Cardiac fibroblast (primary cell): ENCODE measurements at regions not wholly inside any gene's neighbourhood (a gene's known extent, or its start where the extent isn't known, plus 50 kb on each side); places are given as distances from the start of the nearest gene placed in this dataset.
A peak's percentile ranks its signal among the peaks of the same experiment; 100 is the strongest.

ENCODE experiments used
- DNase-seq, 2 donors: peaks; one replicate each; pipeline versions ENCODE4 v3.0.0 to v3.0.0-alpha.2; 2010; ENCODE audit warnings: low read depth in 2 of 2
- H3K4me3 ChIP-seq, 2 donors: replicated peaks in 1 of 2; 1 replicate in 1 of 2; 2 replicates in 1 of 2; pipeline ENCODE4 v1.5.1; 2011; ENCODE audit warnings: low read depth in 2 of 2, low read length in 2 of 2, mild to moderate bottlenecking in 2 of 2, moderate library complexity in 1 of 2
- TF ChIP-seq, protein P1 (sequence below): IDR thresholded peaks from one replicate; pipeline ENCODE4 v1.5.1; 2011; ENCODE audit warnings: low read depth, mild to moderate bottlenecking, low read length, inconsistent platforms

DNA sequence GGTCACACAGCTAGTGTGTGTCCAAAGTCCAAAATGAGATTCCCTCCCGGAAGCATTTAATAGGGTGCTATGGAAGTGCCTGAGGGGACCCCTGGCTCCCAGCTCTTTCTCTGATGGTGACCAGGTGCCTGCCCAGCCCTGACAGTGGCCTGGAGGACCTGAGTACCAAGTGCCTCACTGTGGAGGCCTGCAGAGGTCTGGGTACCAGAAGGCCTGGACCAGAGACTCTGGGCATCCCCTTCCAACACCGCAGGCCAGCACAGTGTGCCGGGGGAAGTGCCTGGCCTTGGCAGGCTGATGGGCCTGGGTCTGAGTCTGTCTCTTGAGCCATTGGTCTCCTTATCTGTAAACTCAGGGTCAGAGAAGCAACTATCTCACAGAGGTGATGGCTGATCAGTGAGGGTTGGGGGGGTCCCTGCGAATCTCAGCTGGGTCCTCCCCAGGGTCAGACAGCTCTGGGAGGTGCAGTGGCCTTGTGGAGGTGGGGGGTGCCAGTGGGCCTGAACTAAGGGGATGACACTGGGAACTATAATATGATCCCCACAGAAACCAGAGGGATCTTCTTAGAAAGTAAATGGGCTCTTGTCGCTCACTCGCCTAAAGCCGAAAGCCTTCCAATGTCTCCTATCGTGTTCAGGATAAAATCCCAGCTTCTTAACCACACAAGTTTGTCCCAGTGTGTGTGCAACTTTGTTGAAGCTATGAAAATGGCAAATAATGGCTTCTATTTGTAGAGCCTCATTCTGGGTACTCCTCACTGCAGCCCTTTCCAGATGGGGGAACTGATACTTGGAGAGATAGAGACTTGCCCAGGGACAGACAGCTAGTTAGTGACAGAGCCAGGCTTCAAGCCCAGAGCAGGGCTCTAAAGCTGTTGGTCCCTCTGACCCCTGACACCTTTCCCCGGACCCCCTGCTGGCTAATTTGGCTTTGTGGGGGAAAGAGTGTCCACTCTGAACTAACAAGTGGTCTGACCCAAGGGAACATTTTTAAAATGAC, 225.1 kb downstream of the TFCP2L1 start:
- TF ChIP-seq, protein P1, sequence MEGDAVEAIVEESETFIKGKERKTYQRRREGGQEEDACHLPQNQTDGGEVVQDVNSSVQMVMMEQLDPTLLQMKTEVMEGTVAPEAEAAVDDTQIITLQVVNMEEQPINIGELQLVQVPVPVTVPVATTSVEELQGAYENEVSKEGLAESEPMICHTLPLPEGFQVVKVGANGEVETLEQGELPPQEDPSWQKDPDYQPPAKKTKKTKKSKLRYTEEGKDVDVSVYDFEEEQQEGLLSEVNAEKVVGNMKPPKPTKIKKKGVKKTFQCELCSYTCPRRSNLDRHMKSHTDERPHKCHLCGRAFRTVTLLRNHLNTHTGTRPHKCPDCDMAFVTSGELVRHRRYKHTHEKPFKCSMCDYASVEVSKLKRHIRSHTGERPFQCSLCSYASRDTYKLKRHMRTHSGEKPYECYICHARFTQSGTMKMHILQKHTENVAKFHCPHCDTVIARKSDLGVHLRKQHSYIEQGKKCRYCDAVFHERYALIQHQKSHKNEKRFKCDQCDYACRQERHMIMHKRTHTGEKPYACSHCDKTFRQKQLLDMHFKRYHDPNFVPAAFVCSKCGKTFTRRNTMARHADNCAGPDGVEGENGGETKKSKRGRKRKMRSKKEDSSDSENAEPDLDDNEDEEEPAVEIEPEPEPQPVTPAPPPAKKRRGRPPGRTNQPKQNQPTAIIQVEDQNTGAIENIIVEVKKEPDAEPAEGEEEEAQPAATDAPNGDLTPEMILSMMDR = no peak
- no peak overlapping the region for H3K4me3 ChIP-seq
- DNase-seq = no peak

DNA sequence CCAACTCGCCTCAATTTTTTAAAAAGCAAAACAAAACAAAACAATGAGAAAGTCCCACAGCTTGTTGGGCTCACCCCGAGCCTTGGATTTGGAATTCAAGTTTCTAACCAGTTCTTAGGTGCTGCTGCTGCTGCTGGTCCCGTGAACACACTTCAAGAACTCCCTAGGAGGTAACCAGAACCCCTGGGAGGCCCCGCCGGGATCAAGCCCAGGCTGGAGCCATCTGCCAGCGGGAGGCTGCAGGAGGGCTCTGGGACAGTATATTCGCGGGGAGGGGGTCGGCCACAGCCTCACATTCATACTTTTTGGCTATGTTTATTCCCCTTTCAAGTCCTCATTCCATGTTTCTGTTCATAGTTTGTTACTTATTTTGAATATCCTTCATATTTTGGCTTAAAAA, 223.4 kb downstream of the TFCP2L1 start:
- DNase-seq = no peak
- TF ChIP-seq, protein P1 = no peak

DNA sequence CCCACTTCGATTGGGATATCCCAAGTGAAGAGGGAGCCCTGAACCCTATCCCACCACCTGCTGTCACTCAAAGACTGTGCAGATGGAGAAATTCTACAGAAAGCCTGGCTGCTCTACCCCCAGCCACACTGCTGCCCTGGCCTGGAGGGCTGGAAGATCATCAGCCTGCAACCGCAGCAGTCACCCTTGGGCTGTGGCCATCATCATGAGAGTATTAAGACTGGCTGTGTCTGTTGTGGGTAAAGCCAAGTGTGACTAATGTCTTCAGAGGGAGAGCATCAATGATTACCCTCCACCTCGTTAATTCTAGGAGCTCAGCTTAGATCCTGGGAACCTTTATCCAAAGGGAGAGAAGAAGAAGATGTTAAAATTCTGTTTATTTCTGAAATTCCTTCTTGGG, 221.5 kb downstream of the TFCP2L1 start:
- H3K4me3 ChIP-seq = no peak overlapping the region
- TF ChIP-seq, protein P1 = no peak
- no peak for DNase-seq

More for the DNA sequence above, 223.4 kb downstream of the TFCP2L1 start:
- no peak overlapping the region for H3K4me3 ChIP-seq

DNA sequence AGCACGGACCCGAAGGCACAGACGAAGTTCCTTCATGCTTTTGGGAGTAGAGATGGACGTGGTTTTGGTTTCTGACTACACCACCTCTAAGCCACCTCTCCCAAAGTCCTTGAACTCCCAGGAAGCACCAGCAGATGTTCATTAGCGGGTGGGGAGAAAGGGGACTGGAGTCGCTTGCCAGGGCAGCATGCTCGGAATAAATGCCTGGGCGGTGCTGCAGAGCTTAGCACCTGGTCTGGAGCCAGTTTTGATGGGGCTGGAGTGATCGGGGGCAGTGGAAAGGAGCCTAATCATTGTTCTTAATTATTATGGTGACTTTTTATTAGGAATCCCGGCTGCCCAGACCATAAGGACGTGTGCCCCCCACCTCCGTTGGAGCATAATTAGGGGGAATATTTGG, 220.8 kb downstream of the TFCP2L1 start:
- TF ChIP-seq, protein P1 = no peak
- no peak overlapping the region for H3K4me3 ChIP-seq
- DNase-seq = no peak

DNA sequence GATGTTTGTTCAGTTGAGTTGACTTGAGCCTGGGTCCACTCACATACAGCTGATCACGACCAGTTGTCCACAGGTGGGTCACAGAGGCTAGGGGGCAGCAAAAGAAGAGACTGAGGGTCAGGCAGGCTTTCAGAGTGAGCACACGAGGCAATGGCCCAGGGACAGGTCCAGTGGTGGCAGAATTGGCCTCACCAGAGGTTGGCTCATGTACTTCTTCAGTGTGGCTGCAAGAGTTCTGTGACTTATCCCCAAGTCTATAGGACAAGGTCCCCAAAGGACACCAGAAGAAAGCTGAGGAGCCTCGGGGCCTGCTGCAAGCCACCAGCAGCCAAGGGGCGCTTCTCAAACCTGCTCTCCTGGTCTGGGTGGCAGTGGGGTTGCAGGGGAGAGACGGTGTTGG, 219.8 kb downstream of the TFCP2L1 start:
- H3K4me3 ChIP-seq = no peak overlapping the region
- TF ChIP-seq, protein P1 = no peak
- no peak for DNase-seq

DNA sequence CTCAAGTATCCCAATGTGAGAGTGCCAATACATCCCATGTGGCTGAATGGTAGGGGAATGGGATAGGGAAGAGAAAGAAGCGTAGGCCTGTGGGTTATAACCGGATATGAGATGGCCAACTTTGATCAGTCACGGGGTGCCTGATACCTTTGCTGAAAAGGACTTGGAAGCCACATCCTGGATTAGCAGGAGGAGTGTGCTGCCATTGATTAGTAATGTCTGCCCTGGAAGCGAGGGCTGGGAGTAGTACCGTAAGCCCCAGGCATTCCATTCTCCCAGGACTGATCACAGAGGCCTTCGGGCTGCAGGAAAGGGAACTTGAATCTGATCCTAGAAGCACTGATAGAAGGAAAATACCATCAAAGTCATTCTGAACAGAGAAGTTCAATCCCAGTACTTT, 218.5 kb downstream of the TFCP2L1 start:
- H3K4me3 ChIP-seq = no peak overlapping the region
- TF ChIP-seq, protein P1 = no peak
- peak in 1 of 2 donors; percentile 18 for DNase-seq
